Neural progenitor cell (in vitro differentiated cells): ENCODE measurements at regions not wholly inside any gene's neighbourhood (a gene's known extent, or its start where the extent isn't known, plus 50 kb on each side); places are given as distances from the start of the nearest gene placed in this dataset.

Experiments used
- DNase-seq: peaks from one replicate; pipeline ENCODE4 v3.0.0-alpha.2; 2016; ENCODE audit warnings: low spot score
- H2AFZ ChIP-seq: fragments of 200-600 bp; sonication (generic); replicated peaks from 2 replicates; pipeline ENCODE4 v1.6.1; 2016; ENCODE audit warnings: antibody characterized with exemption
- H3F3A ChIP-seq: fragments of 200-600 bp; sonication (generic); 2 replicates; pipeline ENCODE4 v1.6.1; 2016; ENCODE audit warnings: antibody characterized with exemption, low read depth
- H3K27ac ChIP-seq: fragments of 200-600 bp; sonication (generic); 2 replicates; pipeline ENCODE4 v1.5.1; 2016; ENCODE audit warnings: mild to moderate bottlenecking
- H3K27me3 ChIP-seq: fragments of 200-600 bp; sonication (generic); 2 replicates; pipeline ENCODE4 v1.6.1; 2016; ENCODE audit warnings: mild to moderate bottlenecking, moderate library complexity
- H3K36me3 ChIP-seq: fragments of 200-600 bp; sonication (generic); 2 replicates; pipeline ENCODE4 v1.5.1; 2016
- H3K4me1 ChIP-seq: fragments of 200-600 bp; sonication (generic); 2 replicates; pipeline ENCODE4 v1.6.1; 2016; ENCODE audit warnings: mixed run types
- H3K4me2 ChIP-seq: fragments of 200-600 bp; sonication (generic); 2 replicates; pipeline ENCODE4 v1.6.1; 2016
- H3K4me3 ChIP-seq: fragments of 200-600 bp; sonication (generic); 2 replicates; pipeline ENCODE4 v1.5.1; 2016
- H3K79me2 ChIP-seq: fragments of 200-600 bp; sonication (generic); 2 replicates; pipeline ENCODE4 v1.6.1; 2016; ENCODE audit warnings: low read depth
- H3K9ac ChIP-seq: fragments of 200-600 bp; sonication (generic); 2 replicates; pipeline ENCODE4 v1.6.1; 2016
- H3K9me3 ChIP-seq: fragments of 200-600 bp; sonication (generic); 2 replicates; pipeline ENCODE4 v1.5.1; 2016; ENCODE audit warnings: low read depth
- H4K20me1 ChIP-seq: fragments of 200-600 bp; sonication (generic); 2 replicates; pipeline ENCODE4 v1.6.1; 2016; ENCODE audit warnings: low read depth
- H3K27ac Mint-ChIP-seq: 3 replicates; pipeline ENCODE4 v1.8.0; 2021; ENCODE audit warnings: mixed read lengths
- H3K27me3 Mint-ChIP-seq: 2 replicates; pipeline ENCODE4 v1.8.0; 2022; ENCODE audit warnings: low read depth, mild to moderate bottlenecking, inconsistent platforms, moderate library complexity, mixed read lengths; ENCODE audit not compliant: insufficient read depth
- H3K36me3 Mint-ChIP-seq: 3 replicates; pipeline ENCODE4 v1.8.0; 2021; ENCODE audit warnings: mixed read lengths
- H3K4me1 Mint-ChIP-seq: 3 replicates; pipeline ENCODE4 v1.8.0; 2021; ENCODE audit warnings: mixed read lengths
- H3K4me3 Mint-ChIP-seq: 3 replicates; pipeline ENCODE4 v1.8.0; 2021; ENCODE audit warnings: mild to moderate bottlenecking, moderate library complexity, mixed read lengths
- H3K9me3 Mint-ChIP-seq: 3 replicates; pipeline ENCODE4 v1.8.0; 2020; ENCODE audit warnings: mixed read lengths
- EZH2 ChIP-seq: fragments of 200-600 bp; sonication (generic); IDR thresholded peaks from 2 replicates; pipeline ENCODE4 v1.6.1; 2017; ENCODE audit warnings: antibody characterized with exemption, mild to moderate bottlenecking, moderate library complexity
- EZH2phosphoT487 ChIP-seq: fragments of 200-600 bp; sonication (generic); IDR thresholded peaks from 2 replicates; pipeline ENCODE4 v1.6.1; 2017; ENCODE audit warnings: antibody characterized with exemption
- TF ChIP-seq, protein P1 (sequence below): fragments of 200-600 bp; sonication (generic); IDR thresholded peaks from 2 replicates; pipeline ENCODE4 v1.5.1; 2017; ENCODE audit warnings: antibody characterized with exemption, mild to moderate bottlenecking

- Histone ChIP-seq H3K4me3 (no peak overlapping the region), H2AFZ (no peak overlapping the region), H3K36me3 (no peaks in the 10 kb centered on the region), H3K79me2 (no peaks in the 10 kb centered on the region), H3K9me3 (no peaks in the 10 kb centered on the region), H3K4me1 (peaks cover 8% of the 10 kb centered on the region), H3F3A (peaks cover 22% of the 10 kb centered on the region), H3K27me3 (peaks cover 56% of the 10 kb centered on the region), H3K27ac (no peak overlapping the region), H4K20me1 (no peaks in the 10 kb centered on the region), H3K4me2 (no peak overlapping the region), H3K9ac (no peak overlapping the region)
- H3K9me3 Mint-ChIP-seq, result no peaks in the 10 kb centered on the region
- no peak for DNase-seq
- peaks cover 19% of the 10 kb centered on the region for H3K27me3 Mint-ChIP-seq
- H3K4me3 Mint-ChIP-seq, result no peak overlapping the region
- H3K36me3 Mint-ChIP-seq, result no peaks in the 10 kb centered on the region
- TF ChIP-seq, protein P1, sequence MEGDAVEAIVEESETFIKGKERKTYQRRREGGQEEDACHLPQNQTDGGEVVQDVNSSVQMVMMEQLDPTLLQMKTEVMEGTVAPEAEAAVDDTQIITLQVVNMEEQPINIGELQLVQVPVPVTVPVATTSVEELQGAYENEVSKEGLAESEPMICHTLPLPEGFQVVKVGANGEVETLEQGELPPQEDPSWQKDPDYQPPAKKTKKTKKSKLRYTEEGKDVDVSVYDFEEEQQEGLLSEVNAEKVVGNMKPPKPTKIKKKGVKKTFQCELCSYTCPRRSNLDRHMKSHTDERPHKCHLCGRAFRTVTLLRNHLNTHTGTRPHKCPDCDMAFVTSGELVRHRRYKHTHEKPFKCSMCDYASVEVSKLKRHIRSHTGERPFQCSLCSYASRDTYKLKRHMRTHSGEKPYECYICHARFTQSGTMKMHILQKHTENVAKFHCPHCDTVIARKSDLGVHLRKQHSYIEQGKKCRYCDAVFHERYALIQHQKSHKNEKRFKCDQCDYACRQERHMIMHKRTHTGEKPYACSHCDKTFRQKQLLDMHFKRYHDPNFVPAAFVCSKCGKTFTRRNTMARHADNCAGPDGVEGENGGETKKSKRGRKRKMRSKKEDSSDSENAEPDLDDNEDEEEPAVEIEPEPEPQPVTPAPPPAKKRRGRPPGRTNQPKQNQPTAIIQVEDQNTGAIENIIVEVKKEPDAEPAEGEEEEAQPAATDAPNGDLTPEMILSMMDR, result no peak
- TF ChIP-seq EZH2, result no peak
- no peak for TF ChIP-seq EZH2phosphoT487
- H3K27ac Mint-ChIP-seq, result no peak overlapping the region
- H3K4me1 Mint-ChIP-seq, result peaks cover 5% of the 10 kb centered on the region
Measured at GRCh38 chr5:73314395-73315257, 134.0 kb downstream of the FOXD1 start.

DNA sequence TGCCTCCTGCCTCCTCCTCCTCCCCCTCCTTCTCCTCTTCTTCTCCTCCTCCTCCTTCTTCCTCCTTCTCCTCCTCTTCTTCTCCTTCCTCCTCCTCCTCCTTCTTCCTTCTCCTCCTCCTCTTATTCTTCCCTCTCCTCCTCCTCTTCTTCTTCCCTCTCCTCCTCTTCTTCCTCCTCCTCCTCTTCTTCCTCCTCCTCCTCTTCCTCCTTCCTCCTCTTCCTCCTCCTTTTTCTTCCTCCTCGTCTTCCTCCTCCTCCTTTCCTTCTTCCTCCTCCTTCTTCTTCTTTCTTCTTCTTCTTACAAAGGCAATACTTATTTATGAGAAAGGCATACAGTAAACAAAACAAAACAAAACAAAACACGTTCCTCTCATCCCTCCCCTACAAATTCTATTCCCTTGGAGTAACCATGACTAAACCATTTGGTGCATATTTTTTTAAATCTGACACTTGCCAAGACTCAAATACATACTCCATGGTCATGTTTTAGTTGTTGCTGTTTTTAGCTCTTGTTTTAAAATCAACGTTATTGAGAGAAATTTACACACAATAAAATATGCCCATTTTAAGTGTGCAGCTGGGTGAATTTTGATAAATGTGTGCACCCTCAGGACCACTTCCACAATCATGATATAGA lies 135.6 kb downstream of the FOXD1 start:
- H3K4me2 ChIP-seq, result no peak overlapping the region
- no peaks in the 10 kb centered on the region for H3K9me3 ChIP-seq
- DNase-seq, result no peak
- no peaks in the 10 kb centered on the region for H3K9me3 Mint-ChIP-seq
- H3K4me1 Mint-ChIP-seq, result peaks cover 9% of the 10 kb centered on the region
- H3K27me3 Mint-ChIP-seq, result peaks cover 24% of the 10 kb centered on the region
- H3K9ac ChIP-seq, result no peak overlapping the region
- peaks cover 12% of the 10 kb centered on the region for H3K4me1 ChIP-seq
- no peak overlapping the region for H3K27ac Mint-ChIP-seq
- peaks cover 72% of the 10 kb centered on the region for H3K27me3 ChIP-seq
- H4K20me1 ChIP-seq, result no peaks in the 10 kb centered on the region
- H3K4me3 Mint-ChIP-seq, result no peak overlapping the region
- no peak overlapping the region for H2AFZ ChIP-seq
- no peaks in the 10 kb centered on the region for H3K36me3 ChIP-seq
- no peaks in the 10 kb centered on the region for H3K79me2 ChIP-seq
- peaks cover 22% of the 10 kb centered on the region for H3F3A ChIP-seq
- H3K4me3 ChIP-seq, result no peak overlapping the region
- no peaks in the 10 kb centered on the region for H3K36me3 Mint-ChIP-seq
- H3K27ac ChIP-seq, result no peak overlapping the region
- TF ChIP-seq EZH2 (no peak), EZH2phosphoT487 (no peak)
- TF ChIP-seq, protein P1, result no peak

DNA sequence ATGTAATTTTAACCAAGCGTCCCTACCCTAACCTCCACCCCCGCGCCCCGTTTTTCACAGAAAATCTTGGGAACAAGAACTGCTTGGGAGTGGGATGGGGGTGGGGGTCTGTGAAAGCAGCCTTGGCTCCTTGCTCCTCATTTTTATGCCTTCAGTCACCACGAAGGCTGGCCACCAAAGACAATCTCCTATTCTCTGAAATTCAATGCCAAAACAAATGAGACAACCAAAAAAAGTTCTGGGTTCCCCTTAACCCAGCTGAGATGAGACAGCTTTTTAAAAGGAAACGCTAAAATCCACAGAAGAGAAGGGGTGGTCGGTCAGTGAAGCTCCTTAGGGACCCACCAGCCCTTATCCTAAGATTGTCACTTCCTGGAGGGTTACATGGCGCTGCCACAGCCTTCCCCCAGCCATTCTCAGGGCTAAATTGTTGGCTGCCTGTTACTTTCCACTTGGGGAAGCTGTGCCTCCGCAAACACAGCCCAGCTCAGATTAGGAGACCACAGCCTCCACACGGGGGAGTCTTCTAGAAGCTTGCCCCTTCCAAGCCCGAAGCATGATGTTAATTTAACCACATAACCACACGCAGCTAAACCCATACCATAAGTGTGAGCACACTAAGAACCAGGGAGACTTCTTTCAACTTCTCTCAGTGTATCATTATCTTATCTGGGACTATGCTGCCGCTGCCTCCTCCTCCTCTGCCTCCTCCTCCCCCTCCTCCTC lies 136.3 kb downstream of the FOXD1 start:
- peaks cover 22% of the 10 kb centered on the region for H3F3A ChIP-seq
- peaks cover 79% of the 10 kb centered on the region for H3K27me3 ChIP-seq
- DNase-seq, result peak; percentile 50
- no peak overlapping the region for H3K9ac ChIP-seq
- no peaks in the 10 kb centered on the region for H3K79me2 ChIP-seq
- no peak overlapping the region for H2AFZ ChIP-seq
- no peak overlapping the region for H3K27ac ChIP-seq
- H3K27me3 Mint-ChIP-seq, result peaks cover 29% of the 10 kb centered on the region
- H3K36me3 Mint-ChIP-seq, result no peaks in the 10 kb centered on the region
- no peaks in the 10 kb centered on the region for H3K9me3 Mint-ChIP-seq
- no peak overlapping the region for H3K27ac Mint-ChIP-seq
- H3K4me1 ChIP-seq, result peaks cover 18% of the 10 kb centered on the region
- H3K4me3 ChIP-seq, result no peak overlapping the region
- H3K4me3 Mint-ChIP-seq, result no peak overlapping the region
- H3K4me2 ChIP-seq, result peak overlapping the region; percentile 44
- H3K36me3 ChIP-seq, result no peaks in the 10 kb centered on the region
- no peaks in the 10 kb centered on the region for H3K9me3 ChIP-seq
- TF ChIP-seq, protein P1, result no peak
- TF ChIP-seq EZH2, result peak; percentile 55
- peaks cover 16% of the 10 kb centered on the region for H3K4me1 Mint-ChIP-seq
- H4K20me1 ChIP-seq, result no peaks in the 10 kb centered on the region
